ENCODE measurements at regions not wholly inside any gene's neighbourhood (a gene's known extent, or its start where the extent isn't known, plus 50 kb on each side); places are given as distances from the start of the nearest gene placed in this dataset.

- H3K14ac ChIP-seq (ENCODE audit: insufficient read length), result no peak overlapping the region
- no peak overlapping the region for H2BK20ac ChIP-seq (ENCODE audit: low read length)
- no peak overlapping the region for H3K56ac ChIP-seq (replicated peaks; ENCODE audit: insufficient read length, low read depth, low read length)
- H3K27ac ChIP-seq (ENCODE audit: low read depth, low read length), result no peak overlapping the region
- no peak overlapping the region for H3K4me3 ChIP-seq (ENCODE audit: extremely low read depth in 1 of 4, insufficient read depth in 2 of 4, low read depth in 3 of 4, low read length in 4 of 4)
- H3K4ac ChIP-seq (replicated peaks; ENCODE audit: insufficient read length, low read depth, low read length), result no peak overlapping the region
- ChIA-PET POLR2A (ENCODE audit: partially characterized antibody) (no interaction called here), CTCF (ENCODE audit: partially characterized antibody) (interaction anchor here (0.5 to 2.4 kb wide), 9 partner anchors 9 to 1162 kb away, joined by 3 to 11 read pairs (median 3); partner anchors contain the start of gene PKD1L1)
- H2AFZ ChIP-seq (ENCODE audit: low read length), result peak overlapping the region; percentile 34; the same call in 1 of the 2 replicates
- H2BK120ac ChIP-seq (replicated peaks; ENCODE audit: low read depth, low read length), result no peak overlapping the region
- no peak overlapping the region for H3K23ac ChIP-seq (ENCODE audit: insufficient read length)
- no peaks in the 10 kb centered on the region for H3K36me3 ChIP-seq (ENCODE audit: control insufficient read depth in 2 of 4, insufficient read depth in 4 of 4, low read length in 3 of 4)
- H4K5ac ChIP-seq (ENCODE audit: insufficient read length, low read depth, low read length), result no peak overlapping the region
- 87% methylated on average over 8 of the region's 8 CpGs; no CpG with 5 or more reads in 1 of the 2 experiments for WGBS, 2 experiments (ENCODE audit: extremely low coverage in 1 of 2, insufficient coverage in 1 of 2, insufficient read length in 1 of 2, insufficient replicate concordance in 2 of 2, low coverage in 1 of 2, low lambda C conversion rate in 2 of 2, missing lambda C conversion rate in 1 of 2)
- H3K9me3 ChIP-seq (ENCODE audit: insufficient read depth in 2 of 2, low read depth in 1 of 2, low read length in 1 of 2), result no peaks in the 10 kb centered on the region
- H3K79me1 ChIP-seq (ENCODE audit: low read depth, low read length), result no peaks in the 10 kb centered on the region
- H3K4me2 ChIP-seq (ENCODE audit: insufficient read depth in 1 of 2, low read depth in 2 of 2, low read length in 2 of 2), result no peak overlapping the region
- FAIRE-seq, result no peak
- no peaks in the 10 kb centered on the region for H3K27me3 ChIP-seq (replicated peaks in 1 of 4; ENCODE audit: control insufficient read depth in 3 of 4, extremely low read depth in 1 of 4, insufficient read depth in 3 of 4, low read length in 3 of 4)
- TF ChIP-seq KDM5A (IDR thresholded peaks at IDR 0.05; ENCODE audit: low read length) (no peak), CHD2 (IDR thresholded peaks at IDR 0.05; ENCODE audit: low read length) (no peak), ATF2 (IDR thresholded peaks at IDR 0.05; ENCODE audit: low read length) (no peak), GABPA (IDR thresholded peaks at IDR 0.05; ENCODE audit: borderline replicate concordance, insufficient read depth, low read length) (no peak), SP4 (IDR thresholded peaks at IDR 0.05; ENCODE audit: low read length) (no peak), EZH2 (IDR thresholded peaks at IDR 0.05; ENCODE audit: low read depth, low read length, severe bottlenecking) (no peak), POU5F1 (IDR thresholded peaks at IDR 0.05; ENCODE audit: low read depth, low read length) (no peak), SIRT6 (IDR thresholded peaks at IDR 0.05; ENCODE audit: low read length) (no peak), SUZ12 (IDR thresholded peaks at IDR 0.05; ENCODE audit: low read length) (no peak)
- no peak overlapping the region for H2BK15ac ChIP-seq (ENCODE audit: low read length)
- H3K18ac ChIP-seq (ENCODE audit: extremely low read depth, low read length), result no peak overlapping the region
- no peak overlapping the region for H2BK12ac ChIP-seq (ENCODE audit: low read depth, low read length)
- H4K8ac ChIP-seq (ENCODE audit: extremely low read depth, insufficient read depth, low read length), result no peak overlapping the region
- H3K23me2 ChIP-seq (ENCODE audit: low read depth, low read length), result no peaks in the 10 kb centered on the region; the same call in 1 of the 2 replicates
- H3K9ac ChIP-seq (replicated peaks in 1 of 4; ENCODE audit: extremely low read depth in 1 of 4, low read depth in 3 of 4, low read length in 3 of 4), result no peak overlapping the region
- no peaks in the 10 kb centered on the region for H4K20me1 ChIP-seq (replicated peaks in 1 of 2; ENCODE audit: control insufficient read depth in 1 of 2, insufficient read depth in 2 of 2, low read length in 2 of 2)
- no peak overlapping the region for H2BK5ac ChIP-seq (ENCODE audit: low read depth, low read length)
- no peak for DNase-seq (ENCODE audit: low read depth in 1 of 2, low spot score in 2 of 2)
- H2AK5ac ChIP-seq (ENCODE audit: low read depth, low read length), result no peak overlapping the region
- H4K91ac ChIP-seq (replicated peaks; ENCODE audit: insufficient read length, low read length), result no peak overlapping the region
- 0 out of 7 replicates have a peak, but pooled peaks cover 0 to 4% (median 0%) of the 10 kb centered on the region in 4 experiments for H3K4me1 ChIP-seq (replicated peaks in 1 of 4; ENCODE audit: control insufficient read depth in 3 of 4, insufficient read depth in 4 of 4, low read length in 3 of 4)
- H3K79me2 ChIP-seq (ENCODE audit: control insufficient read depth in 1 of 2, insufficient read depth in 2 of 2, low read length in 2 of 2), result no peaks in the 10 kb centered on the region
Measured at GRCh38 chr7:46786221-46786954, 795.5 kb downstream of the TNS3 start.

All from H1 (cell line).